PC-9 (cell line): ENCODE measurements at regions not wholly inside any gene's neighbourhood (a gene's known extent, or its start where the extent isn't known, plus 50 kb on each side); places are given as distances from the start of the nearest gene placed in this dataset.

Source experiments
- BruUV-seq: library from RNA; stranded (reverse); fragments of 400-500 nt; replicated peaks from 2 replicates; lab custom pipeline; 2021; lab: Mats Ljungman, UMichigan
- CTCF ChIA-PET: fragments of 300-600 bp; sonication (Branson Sonifier 250); formaldehyde crosslinking; loops from one replicate; lab custom pipeline; 2022; ENCODE audit warnings: antibody characterized with exemption; lab: Charles Lee
- POLR2A ChIA-PET: fragments of 300-600 bp; sonication (Branson Sonifier 250); formaldehyde crosslinking; loops from one replicate; lab custom pipeline; 2022; ENCODE audit warnings: antibody characterized with exemption; ENCODE audit not compliant: unreplicated experiment; lab: Charles Lee
- DNase-seq, 2 experiments: peaks; one replicate each; pipeline versions ENCODE4 v3.0.0 to v3.0.0-alpha.2; 2015 to 2022; ENCODE audit warnings: mixed read lengths in 1 of 2
- H2AFZ ChIP-seq: fragments of 200-600 bp; sonication (generic); 2 replicates; pipeline ENCODE4 v1.8.1; 2017; ENCODE audit warnings: antibody characterized with exemption
- H3F3A ChIP-seq: fragments of 200-600 bp; sonication (generic); 2 replicates; pipeline ENCODE4 v1.8.1; 2017; ENCODE audit warnings: antibody characterized with exemption, mild to moderate bottlenecking, low read depth; ENCODE audit not compliant: insufficient read depth
- H3K27ac ChIP-seq: fragments of 200-600 bp; sonication (generic); 2 replicates; pipeline ENCODE4 v1.6.1; 2016; ENCODE audit warnings: mixed run types
- H3K27me3 ChIP-seq: fragments of 200-600 bp; sonication (generic); 2 replicates; pipeline ENCODE4 v1.6.1; 2016; ENCODE audit warnings: low read depth, mixed run types; ENCODE audit not compliant: insufficient read depth
- H3K36me3 ChIP-seq: fragments of 200-600 bp; sonication (generic); 2 replicates; pipeline ENCODE4 v1.6.1; 2016; ENCODE audit warnings: low read depth, mixed run types
- H3K4me1 ChIP-seq: fragments of 200-600 bp; sonication (generic); replicated peaks from 2 replicates; pipeline ENCODE4 v1.6.1; 2016; ENCODE audit warnings: mixed run types; ENCODE audit not compliant: insufficient read depth
- H3K4me2 ChIP-seq: fragments of 200-600 bp; sonication (generic); 2 replicates; pipeline ENCODE4 v1.6.1; 2017; ENCODE audit warnings: mixed run types
- H3K4me3 ChIP-seq: fragments of 200-600 bp; sonication (generic); 2 replicates; pipeline ENCODE4 v1.6.1; 2016; ENCODE audit warnings: mixed run types
- H3K79me2 ChIP-seq: fragments of 200-600 bp; sonication (generic); 2 replicates; pipeline ENCODE4 v1.6.1; 2017; ENCODE audit warnings: low read depth, mixed run types
- H3K9me2 ChIP-seq: fragments of 200-600 bp; sonication (generic); 2 replicates; pipeline ENCODE4 v1.8.1; 2017; ENCODE audit warnings: mild to moderate bottlenecking; ENCODE audit not compliant: insufficient read depth
- H3K9me3 ChIP-seq: fragments of 200-600 bp; sonication (generic); 2 replicates; pipeline ENCODE4 v1.8.1; 2016; ENCODE audit warnings: low read depth; ENCODE audit not compliant: insufficient read depth
- H4K20me1 ChIP-seq: fragments of 200-600 bp; sonication (generic); 2 replicates; pipeline ENCODE4 v1.8.1; 2017; ENCODE audit not compliant: insufficient read depth
- EZH2 ChIP-seq: fragments of 200-600 bp; sonication (generic); IDR thresholded peaks from 2 replicates; pipeline ENCODE4 v1.8.0; 2017; ENCODE audit warnings: antibody characterized with exemption, low read depth
- intact Hi-C: fragments of 100-400 bp; cut with micrococcal nuclease; formaldehyde crosslinking; loops from one replicate; pipeline ENCODE4 v1.10.0; 2022; ENCODE audit not compliant: unreplicated experiment
- TF ChIP-seq, protein P1 (sequence below): fragments of 200-600 bp; sonication (generic); conservative IDR thresholded peaks from 2 replicates; pipeline ENCODE4 v1.6.1; 2017; ENCODE audit warnings: mixed run types, antibody characterized with exemption, mild to moderate bottlenecking, moderate library complexity

DNA sequence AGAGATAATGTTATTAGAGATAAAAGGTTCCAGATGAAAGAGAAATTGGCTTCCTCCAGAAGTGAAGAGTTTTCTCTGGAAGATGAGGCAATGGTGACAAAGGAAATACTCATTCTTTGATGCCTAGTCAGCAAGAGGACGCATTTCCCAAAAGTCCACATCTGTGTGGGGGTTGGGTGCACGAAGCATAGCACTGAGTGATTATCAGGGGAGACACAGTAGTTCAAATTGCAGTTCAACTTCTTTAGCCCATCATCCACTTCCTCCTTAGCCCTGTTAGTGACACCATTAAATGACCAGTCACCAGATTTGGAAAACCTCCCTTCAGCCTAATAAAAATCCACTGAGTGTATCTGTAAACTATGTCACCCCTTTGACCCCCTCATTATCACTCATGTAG is 80.9 kb upstream of the PHLPP1 start:
- DNase-seq, result no peak
- CTCF ChIA-PET, result interaction anchor here (0.5 kb wide), 1 partner anchor 81 kb away, joined by 4 read pairs; the partner anchor contains the start of gene PHLPP1
- Histone ChIP-seq H4K20me1 (no peaks in the 10 kb centered on the region), H3F3A (peaks cover 16% of the 10 kb centered on the region; the same call in 1 of the 2 replicates), H3K4me2 (peak overlapping the region; percentile 51), H3K27me3 (no peaks in the 10 kb centered on the region), H2AFZ (no peak overlapping the region), H3K9me2 (no peaks in the 10 kb centered on the region), H3K36me3 (no peaks in the 10 kb centered on the region), H3K27ac (no peak overlapping the region), H3K4me3 (no peak overlapping the region), H3K79me2 (no peaks in the 10 kb centered on the region), H3K9me3 (no peaks in the 10 kb centered on the region), H3K4me1 (peaks cover 17% of the 10 kb centered on the region)
- BruUV-seq, result no TSS peak
- intact Hi-C loops, result no loop called here
- POLR2A ChIA-PET, result interaction anchor here (0.6 kb wide), 1 partner anchor 243 kb away, joined by 5 read pairs; no protein-coding TSS in a partner anchor
- no peak for TF ChIP-seq EZH2
- TF ChIP-seq, protein P1, sequence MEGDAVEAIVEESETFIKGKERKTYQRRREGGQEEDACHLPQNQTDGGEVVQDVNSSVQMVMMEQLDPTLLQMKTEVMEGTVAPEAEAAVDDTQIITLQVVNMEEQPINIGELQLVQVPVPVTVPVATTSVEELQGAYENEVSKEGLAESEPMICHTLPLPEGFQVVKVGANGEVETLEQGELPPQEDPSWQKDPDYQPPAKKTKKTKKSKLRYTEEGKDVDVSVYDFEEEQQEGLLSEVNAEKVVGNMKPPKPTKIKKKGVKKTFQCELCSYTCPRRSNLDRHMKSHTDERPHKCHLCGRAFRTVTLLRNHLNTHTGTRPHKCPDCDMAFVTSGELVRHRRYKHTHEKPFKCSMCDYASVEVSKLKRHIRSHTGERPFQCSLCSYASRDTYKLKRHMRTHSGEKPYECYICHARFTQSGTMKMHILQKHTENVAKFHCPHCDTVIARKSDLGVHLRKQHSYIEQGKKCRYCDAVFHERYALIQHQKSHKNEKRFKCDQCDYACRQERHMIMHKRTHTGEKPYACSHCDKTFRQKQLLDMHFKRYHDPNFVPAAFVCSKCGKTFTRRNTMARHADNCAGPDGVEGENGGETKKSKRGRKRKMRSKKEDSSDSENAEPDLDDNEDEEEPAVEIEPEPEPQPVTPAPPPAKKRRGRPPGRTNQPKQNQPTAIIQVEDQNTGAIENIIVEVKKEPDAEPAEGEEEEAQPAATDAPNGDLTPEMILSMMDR, result no peak

DNA sequence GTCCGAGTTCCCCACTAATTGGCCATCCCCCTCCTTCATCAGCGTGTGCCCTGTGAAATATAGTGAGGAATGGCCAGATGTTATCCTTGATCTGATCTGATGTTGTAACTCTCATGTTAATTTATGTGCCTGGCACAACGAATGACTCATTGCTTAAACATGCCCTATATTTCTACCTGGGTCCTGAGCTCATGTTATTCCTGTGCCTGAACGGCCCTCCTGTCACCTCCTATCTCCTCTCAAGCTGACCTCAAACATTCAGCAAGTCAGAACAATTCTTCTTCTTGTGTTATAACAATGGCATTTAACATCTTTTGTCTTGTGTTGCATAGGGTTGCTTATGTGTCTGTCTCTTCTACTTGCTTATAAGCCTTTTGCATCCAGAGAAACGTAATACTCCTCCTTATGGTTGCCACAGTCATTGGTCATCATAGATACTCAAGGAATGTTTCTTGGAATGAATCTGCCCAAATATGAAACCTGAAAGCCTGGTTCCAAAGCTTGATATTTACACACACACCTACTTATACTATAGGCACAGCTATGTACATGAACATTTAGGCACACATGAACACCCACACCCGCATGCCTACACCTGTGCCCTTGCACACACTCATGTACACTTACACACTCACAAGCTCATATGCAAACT is 80.2 kb upstream of the PHLPP1 start:
- ChIA-PET POLR2A (interaction anchor here (0.5 to 0.6 kb wide), 2 partner anchors 15 to 242 kb away, joined by 4 to 5 read pairs; no protein-coding TSS in a partner anchor), CTCF (interaction anchor here (0.5 to 0.6 kb wide), 3 partner anchors 80 to 685 kb away, joined by 3 to 4 read pairs (median 4); partner anchors contain the start of genes BCL2 and PHLPP1)
- Histone ChIP-seq H3K36me3 (no peaks in the 10 kb centered on the region), H3K27ac (no peak overlapping the region), H3K4me3 (no peak overlapping the region), H3K4me1 (peaks cover 17% of the 10 kb centered on the region), H3K79me2 (no peaks in the 10 kb centered on the region), H2AFZ (no peak overlapping the region), H3K9me2 (no peaks in the 10 kb centered on the region), H3K27me3 (no peaks in the 10 kb centered on the region), H3K9me3 (no peaks in the 10 kb centered on the region), H4K20me1 (no peaks in the 10 kb centered on the region), H3K4me2 (peak overlapping the region; percentile 51), H3F3A (peaks cover 16% of the 10 kb centered on the region; the same call in 1 of the 2 replicates)
- no peak for TF ChIP-seq EZH2
- TF ChIP-seq, protein P1, result no peak
- intact Hi-C loops, result no loop called here
- BruUV-seq, result no TSS peak
- peak; percentile 30 to 88 for DNase-seq

DNA sequence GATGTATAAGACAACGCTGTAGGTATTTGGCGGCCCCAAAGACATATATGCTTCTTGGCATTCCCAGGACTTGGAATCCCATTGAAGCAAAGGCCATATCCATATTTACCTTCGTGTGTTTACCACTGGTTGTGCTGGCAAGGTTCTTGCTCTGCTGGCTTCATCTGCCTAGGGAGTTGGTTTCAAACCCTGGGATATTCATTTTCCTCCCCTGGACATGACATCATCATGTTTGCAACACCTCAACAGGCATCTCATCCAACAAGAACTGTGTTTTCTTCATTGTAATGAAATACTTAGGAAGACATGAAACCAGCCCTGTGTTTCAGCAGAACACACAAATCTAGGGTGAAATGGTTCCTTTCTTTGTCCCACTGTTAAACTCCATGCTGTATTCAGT is 77.9 kb upstream of the PHLPP1 start:
- ChIA-PET POLR2A (no interaction called here), CTCF (no interaction called here)
- intact Hi-C loops, result no loop called here

More for the DNA sequence above, 77.9 kb upstream of the PHLPP1 start:
- no peaks in the 10 kb centered on the region for H3K36me3 ChIP-seq
- no peak overlapping the region for H2AFZ ChIP-seq
- no peak overlapping the region for H3K27ac ChIP-seq
- no peaks in the 10 kb centered on the region for H3K79me2 ChIP-seq
- H3K4me3 ChIP-seq, result no peak overlapping the region
- H3K4me2 ChIP-seq, result no peak overlapping the region
- H4K20me1 ChIP-seq, result no peaks in the 10 kb centered on the region
- DNase-seq, result no peak
- no peaks in the 10 kb centered on the region for H3K9me3 ChIP-seq
- no peaks in the 10 kb centered on the region for H3K9me2 ChIP-seq
- H3K4me1 ChIP-seq, result peaks cover 17% of the 10 kb centered on the region
- TF ChIP-seq EZH2, result no peak
- TF ChIP-seq, protein P1, result no peak
- peaks cover 16% of the 10 kb centered on the region; the same call in 1 of the 2 replicates for H3F3A ChIP-seq
- no peaks in the 10 kb centered on the region for H3K27me3 ChIP-seq
- BruUV-seq, result no TSS peak
